NCI-H1417 (cell line): ENCODE measurements at regions not wholly inside any gene's neighbourhood (a gene's known extent, or its start where the extent isn't known, plus 50 kb on each side); places are given as distances from the start of the nearest gene placed in this dataset.
A peak's percentile ranks its signal among the peaks of the same experiment; 100 is the strongest.

ENCODE experiments used
- DNase-seq, 3 experiments: peaks; one replicate each; lab custom pipeline; 2025; lab: John Stamatoyannopoulos, UW

- DNase-seq: peak in 1 of 3 experiments; percentile 28
These were observed 58.4 kb upstream of the HS3ST1 start for GRCh38 chr4:11487139-11487538.

GRCh38 chr4:11485926-11486325 is 57.2 kb upstream of the HS3ST1 start:
- no peak for DNase-seq

- no peak for DNase-seq
These were observed 55.8 kb upstream of the HS3ST1 start for GRCh38 chr4:11484531-11484930.

GRCh38 chr4:11483046-11483445 is 54.4 kb upstream of the HS3ST1 start:
- DNase-seq: no peak

GRCh38 chr4:11480683-11481082 is 52.0 kb upstream of the HS3ST1 start:
- no peak for DNase-seq
